Chondrocyte (in vitro differentiated cells): ENCODE measurements at regions not wholly inside any gene's neighbourhood (a gene's known extent, or its start where the extent isn't known, plus 50 kb on each side); places are given as distances from the start of the nearest gene placed in this dataset.
"Not testable (repeated sequence)": the region's sequence is repeated elsewhere in the genome, so short reads cannot be mapped to it uniquely, and the experiment has no call there.

Source experiments
- DNase-seq: peaks from one replicate; pipeline ENCODE4 v3.0.0; 2021; ENCODE audit warnings: mixed read lengths, low spot score
- H3K27ac Mint-ChIP-seq: one replicate; pipeline ENCODE4 v1.8.0; 2021; ENCODE audit warnings: mild to moderate bottlenecking, moderate library complexity, mixed read lengths; ENCODE audit not compliant: unreplicated experiment
- H3K27me3 Mint-ChIP-seq: 2 replicates; pipeline ENCODE4 v1.8.0; 2021; ENCODE audit warnings: low read depth, mixed read lengths
- H3K36me3 Mint-ChIP-seq: 2 replicates; pipeline ENCODE4 v1.8.0; 2021; ENCODE audit warnings: low read depth, mixed read lengths
- H3K4me1 Mint-ChIP-seq: 2 replicates; pipeline ENCODE4 v1.8.0; 2021; ENCODE audit warnings: low read depth, mild to moderate bottlenecking, mixed read lengths
- H3K4me3 Mint-ChIP-seq: one replicate; pipeline ENCODE4 v1.8.0; 2021; ENCODE audit warnings: mild to moderate bottlenecking, moderate library complexity, mixed read lengths; ENCODE audit not compliant: unreplicated experiment
- H3K9me3 Mint-ChIP-seq: 2 replicates; pipeline ENCODE4 v1.8.0; 2021; ENCODE audit warnings: low read depth, mixed read lengths
- CTCF ChIP-seq: fragments of 200-600 bp; sonication (generic); IDR thresholded peaks from 2 replicates; pipeline ENCODE4 v1.5.0; 2021; ENCODE audit warnings: antibody characterized with exemption, mild to moderate bottlenecking, moderate library complexity

- Mint-ChIP-seq H3K36me3 (no peaks in the 10 kb centered on the region), H3K4me1 (no peaks in the 10 kb centered on the region), H3K4me3 (no peak overlapping the region), H3K27me3 (no peaks in the 10 kb centered on the region), H3K9me3 (peaks cover 16% of the 10 kb centered on the region), H3K27ac (no peak overlapping the region)
- DNase-seq: no peak
- peak; percentile 80 for TF ChIP-seq CTCF
These were observed 82.9 kb downstream of the LAS1L start for GRCh38 chrX:65451663-65452062.

GRCh38 chrX:65420154-65420553 is 114.4 kb downstream of the LAS1L start:
- H3K36me3 Mint-ChIP-seq: no peaks in the 10 kb centered on the region
- TF ChIP-seq CTCF: no peak

GRCh38 chrX:65407662-65408061 is 126.9 kb downstream of the LAS1L start:
- H3K36me3 Mint-ChIP-seq, H3K4me3 Mint-ChIP-seq, H3K27me3 Mint-ChIP-seq, H3K27ac Mint-ChIP-seq, DNase-seq, H3K4me1 Mint-ChIP-seq: not testable (repeated sequence)
- H3K9me3 Mint-ChIP-seq: peaks cover 52% of the 10 kb centered on the region

More at GRCh38 chrX:65420154-65420553, 114.4 kb downstream of the LAS1L start:
- H3K9me3 Mint-ChIP-seq: peaks cover 44% of the 10 kb centered on the region
- no peak for DNase-seq
- H3K27me3 Mint-ChIP-seq: no peaks in the 10 kb centered on the region
- no peak overlapping the region for H3K4me3 Mint-ChIP-seq
- H3K4me1 Mint-ChIP-seq: no peaks in the 10 kb centered on the region
- H3K27ac Mint-ChIP-seq: no peak overlapping the region

- no peak for DNase-seq
- Mint-ChIP-seq H3K4me3 (no peak overlapping the region), H3K9me3 (peaks cover 56% of the 10 kb centered on the region), H3K36me3 (peaks cover 4% of the 10 kb centered on the region), H3K27ac (no peak overlapping the region), H3K4me1 (no peaks in the 10 kb centered on the region), H3K27me3 (no peaks in the 10 kb centered on the region)
- TF ChIP-seq CTCF: no peak
These were observed 127.4 kb downstream of the LAS1L start for GRCh38 chrX:65407157-65407626.

DNA sequence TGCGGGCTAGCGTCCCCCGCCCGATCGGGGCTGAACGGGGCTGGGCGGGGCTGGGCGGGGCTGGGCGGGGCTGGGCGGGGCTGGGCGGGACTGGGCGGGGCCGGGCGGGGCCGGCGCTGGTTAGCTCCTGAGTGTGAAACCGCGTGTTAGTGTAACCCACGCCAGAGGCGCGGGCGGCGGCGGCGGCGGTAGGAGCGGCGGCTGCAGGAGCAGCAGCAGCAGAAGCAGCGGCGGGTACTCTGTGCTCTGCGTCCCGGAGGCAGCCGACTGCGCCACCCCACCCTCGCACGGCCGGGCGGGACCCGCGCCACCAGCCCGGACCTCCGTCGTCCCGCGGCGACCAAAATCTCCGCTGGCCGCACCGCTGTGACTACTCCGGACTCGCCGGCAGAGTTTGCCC is 128.1 kb downstream of the LAS1L start:
- no peak for TF ChIP-seq CTCF
- no peak for DNase-seq
- Mint-ChIP-seq H3K4me1 (no peaks in the 10 kb centered on the region), H3K4me3 (no peak overlapping the region), H3K27ac (no peak overlapping the region), H3K36me3 (peaks cover 4% of the 10 kb centered on the region), H3K9me3 (peaks cover 53% of the 10 kb centered on the region), H3K27me3 (no peaks in the 10 kb centered on the region)

- no peak overlapping the region for H3K4me3 Mint-ChIP-seq
- peaks cover 61% of the 10 kb centered on the region for H3K9me3 Mint-ChIP-seq
- H3K27me3 Mint-ChIP-seq: no peaks in the 10 kb centered on the region
- H3K4me1 Mint-ChIP-seq: no peaks in the 10 kb centered on the region
- H3K36me3 Mint-ChIP-seq: no peaks in the 10 kb centered on the region
- TF ChIP-seq CTCF: no peak
- no peak for DNase-seq
- H3K27ac Mint-ChIP-seq: no peak overlapping the region
These were observed 142.3 kb downstream of the LAS1L start for GRCh38 chrX:65392284-65392683.

GRCh38 chrX:65389120-65389519 is 145.5 kb downstream of the LAS1L start:
- not testable (repeated sequence) for H3K4me3 Mint-ChIP-seq, H3K4me1 Mint-ChIP-seq, DNase-seq, H3K27ac Mint-ChIP-seq, H3K36me3 Mint-ChIP-seq, H3K27me3 Mint-ChIP-seq
- H3K9me3 Mint-ChIP-seq: peaks cover 60% of the 10 kb centered on the region
